Loucy (cell line): ENCODE measurements at regions not wholly inside any gene's neighbourhood (a gene's known extent, or its start where the extent isn't known, plus 50 kb on each side); places are given as distances from the start of the nearest gene placed in this dataset.

Experiments
- CTCF ChIP-seq: fragments of 200-600 bp; sonication (generic); conservative IDR thresholded peaks from 2 replicates; pipeline ENCODE4 v1.5.1; 2014; ENCODE audit warnings: mild to moderate bottlenecking, antibody characterized with exemption, low read length
- EZH2phosphoT487 ChIP-seq: fragments of 200-600 bp; IDR thresholded peaks from 2 replicates; pipeline ENCODE4 v1.6.1; 2018; ENCODE audit warnings: antibody characterized with exemption, mild to moderate bottlenecking, moderate library complexity, borderline replicate concordance

GRCh38 chr18:38243291-38243690, 677.7 kb upstream of the CELF4 start:
- TF ChIP-seq CTCF: no peak
- TF ChIP-seq EZH2phosphoT487: no peak
